ENCODE measurements at regions not wholly inside any gene's neighbourhood (a gene's known extent, or its start where the extent isn't known, plus 50 kb on each side); places are given as distances from the start of the nearest gene placed in this dataset.
A peak's percentile ranks its signal among the peaks of the same experiment; 100 is the strongest.

DNA sequence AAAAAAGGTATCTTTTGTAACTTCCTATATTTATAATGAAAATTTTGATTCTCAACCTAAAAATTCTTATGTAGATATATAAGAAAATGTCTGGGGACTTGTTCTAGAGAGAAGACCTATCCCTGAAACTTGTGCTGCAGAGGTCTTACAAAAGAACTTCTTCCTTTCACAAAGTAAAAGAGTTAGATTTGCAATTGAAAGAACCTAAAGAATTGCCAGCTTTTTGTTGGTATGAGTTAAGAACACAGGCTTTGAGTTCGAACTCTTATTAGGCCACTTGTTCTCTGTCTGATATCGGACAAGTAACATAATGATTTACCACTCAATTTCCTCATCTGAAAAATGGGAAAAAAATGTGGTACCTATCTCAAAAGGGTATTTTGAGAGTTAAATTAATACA, 162.0 kb upstream of the LAMA2 start:
- Histone ChIP-seq H3K4me2 (ENCODE audit: low read length) (no peak overlapping the region), H3K79me2 (ENCODE audit: low read length) (no peaks in the 10 kb centered on the region), H3K27me3 (ENCODE audit: low read length) (no peaks in the 10 kb centered on the region), H3K27ac (ENCODE audit: low read length) (no peak overlapping the region), H2AFZ (ENCODE audit: low read length) (no peak overlapping the region), H3K4me1 (ENCODE audit: insufficient read depth, low read length) (peaks cover 26% of the 10 kb centered on the region), H4K20me1 (ENCODE audit: low read length) (no peaks in the 10 kb centered on the region), H3K36me3 (ENCODE audit: low read depth, low read length) (no peaks in the 10 kb centered on the region), H3K9me2 (replicated peaks; ENCODE audit: low read length) (no peaks in the 10 kb centered on the region), H3F3A (ENCODE audit: low read length, unreplicated experiment) (no peaks in the 10 kb centered on the region), H3K9ac (ENCODE audit: low read length) (no peak overlapping the region), H3K4me3 (ENCODE audit: low read length) (no peak overlapping the region), H3K9me3 (ENCODE audit: low read length) (no peaks in the 10 kb centered on the region)
- ATAC-seq = no peak
- no peak for DNase-seq
- no peak for TF ChIP-seq EZH2phosphoT487 (IDR thresholded peaks at IDR 0.05; ENCODE audit: borderline replicate concordance, low read length)
- TF ChIP-seq EZH2 (IDR thresholded peaks at IDR 0.05; ENCODE audit: low read length, unreplicated experiment) = no peak
- TF ChIP-seq, protein P1, sequence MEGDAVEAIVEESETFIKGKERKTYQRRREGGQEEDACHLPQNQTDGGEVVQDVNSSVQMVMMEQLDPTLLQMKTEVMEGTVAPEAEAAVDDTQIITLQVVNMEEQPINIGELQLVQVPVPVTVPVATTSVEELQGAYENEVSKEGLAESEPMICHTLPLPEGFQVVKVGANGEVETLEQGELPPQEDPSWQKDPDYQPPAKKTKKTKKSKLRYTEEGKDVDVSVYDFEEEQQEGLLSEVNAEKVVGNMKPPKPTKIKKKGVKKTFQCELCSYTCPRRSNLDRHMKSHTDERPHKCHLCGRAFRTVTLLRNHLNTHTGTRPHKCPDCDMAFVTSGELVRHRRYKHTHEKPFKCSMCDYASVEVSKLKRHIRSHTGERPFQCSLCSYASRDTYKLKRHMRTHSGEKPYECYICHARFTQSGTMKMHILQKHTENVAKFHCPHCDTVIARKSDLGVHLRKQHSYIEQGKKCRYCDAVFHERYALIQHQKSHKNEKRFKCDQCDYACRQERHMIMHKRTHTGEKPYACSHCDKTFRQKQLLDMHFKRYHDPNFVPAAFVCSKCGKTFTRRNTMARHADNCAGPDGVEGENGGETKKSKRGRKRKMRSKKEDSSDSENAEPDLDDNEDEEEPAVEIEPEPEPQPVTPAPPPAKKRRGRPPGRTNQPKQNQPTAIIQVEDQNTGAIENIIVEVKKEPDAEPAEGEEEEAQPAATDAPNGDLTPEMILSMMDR (conservative IDR thresholded peaks at IDR 0.05; ENCODE audit: low read depth, low read length) = no peak
- ChIA-PET POLR2A (ENCODE audit: unreplicated experiment) (interaction anchor here (0.6 kb wide), 1 partner anchor 150 kb away, joined by 3 read pairs; no protein-coding TSS in a partner anchor), CTCF (no interaction called here)
- BruUV-seq (replicated peaks) = no TSS peak
- intact Hi-C loops (cut with micrococcal nuclease) = loop anchor here (5.0 kb wide), 1 partner anchor 64 kb away; no protein-coding TSS in a partner anchor

DNA sequence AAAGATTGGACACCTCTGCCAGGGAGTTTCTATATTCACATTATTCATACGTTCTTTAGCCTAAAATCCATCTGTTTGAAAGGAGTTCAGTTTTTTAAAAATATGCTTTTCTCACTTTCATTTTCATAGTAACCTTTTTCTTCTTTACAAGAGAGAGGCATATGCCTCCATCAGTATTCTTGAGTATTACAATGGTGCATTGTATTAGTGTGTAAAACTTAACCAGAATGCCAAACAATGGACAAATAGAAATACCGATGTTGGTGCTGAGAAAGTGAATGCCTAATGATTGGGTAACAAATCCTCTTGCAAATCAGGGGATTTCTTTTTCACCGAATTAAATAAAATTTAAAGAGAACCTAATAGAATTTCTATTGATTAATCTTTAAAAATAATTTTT, 163.2 kb upstream of the LAMA2 start:
- peaks cover 19% of the 10 kb centered on the region for H3K4me1 ChIP-seq (ENCODE audit: insufficient read depth, low read length)
- no peaks in the 10 kb centered on the region for H4K20me1 ChIP-seq (ENCODE audit: low read length)
- intact Hi-C loops (cut with micrococcal nuclease) = loop anchor here (5.0 kb wide), 1 partner anchor 62 kb away; no protein-coding TSS in a partner anchor
- no peak overlapping the region for H3K27ac ChIP-seq (ENCODE audit: low read length)
- H3K4me3 ChIP-seq (ENCODE audit: low read length) = no peak overlapping the region
- H2AFZ ChIP-seq (ENCODE audit: low read length) = no peak overlapping the region
- ChIA-PET POLR2A (ENCODE audit: unreplicated experiment) (no interaction called here), CTCF (no interaction called here)
- no peak for ATAC-seq
- H3F3A ChIP-seq (ENCODE audit: low read length, unreplicated experiment) = no peaks in the 10 kb centered on the region
- no peak overlapping the region for H3K9ac ChIP-seq (ENCODE audit: low read length)
- no peaks in the 10 kb centered on the region for H3K9me3 ChIP-seq (ENCODE audit: low read length)
- TF ChIP-seq EZH2phosphoT487 (IDR thresholded peaks at IDR 0.05; ENCODE audit: borderline replicate concordance, low read length) (no peak), EZH2 (IDR thresholded peaks at IDR 0.05; ENCODE audit: low read length, unreplicated experiment) (no peak)
- TF ChIP-seq, protein P1 (conservative IDR thresholded peaks at IDR 0.05; ENCODE audit: low read depth, low read length) = no peak
- H3K9me2 ChIP-seq (replicated peaks; ENCODE audit: low read length) = no peaks in the 10 kb centered on the region
- no peaks in the 10 kb centered on the region for H3K27me3 ChIP-seq (ENCODE audit: low read length)
- no peaks in the 10 kb centered on the region for H3K36me3 ChIP-seq (ENCODE audit: low read depth, low read length)
- no peak for DNase-seq
- H3K79me2 ChIP-seq (ENCODE audit: low read length) = no peaks in the 10 kb centered on the region
- no peak overlapping the region for H3K4me2 ChIP-seq (ENCODE audit: low read length)
- no TSS peak for BruUV-seq (replicated peaks)

DNA sequence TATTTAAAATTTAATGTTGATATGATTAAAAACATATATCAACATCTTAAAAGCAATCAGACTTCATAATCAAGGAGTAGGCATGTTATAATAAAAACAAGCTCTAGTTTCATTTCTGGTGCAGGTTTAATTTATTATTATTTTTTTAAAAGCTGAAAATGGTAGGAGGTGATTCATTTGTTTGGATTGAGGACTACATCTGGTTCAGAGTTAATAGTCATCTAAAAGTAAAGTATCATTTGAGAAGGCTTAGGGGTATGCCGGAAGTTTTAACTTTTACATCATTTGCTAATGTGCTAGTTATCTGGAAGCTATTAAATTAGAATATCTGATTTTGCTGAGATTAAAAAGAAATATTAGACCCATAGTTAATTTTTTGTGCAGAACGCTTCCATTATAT, 169.5 kb upstream of the LAMA2 start:
- H4K20me1 ChIP-seq (ENCODE audit: low read length) = no peaks in the 10 kb centered on the region
- H3K9ac ChIP-seq (ENCODE audit: low read length) = no peak overlapping the region
- H3K36me3 ChIP-seq (ENCODE audit: low read depth, low read length) = no peaks in the 10 kb centered on the region
- H3K9me2 ChIP-seq (replicated peaks; ENCODE audit: low read length) = no peaks in the 10 kb centered on the region
- intact Hi-C loops (cut with micrococcal nuclease) = no loop called here
- H3K79me2 ChIP-seq (ENCODE audit: low read length) = no peaks in the 10 kb centered on the region
- H3K4me1 ChIP-seq (ENCODE audit: insufficient read depth, low read length) = peaks cover 9% of the 10 kb centered on the region
- no TSS peak for BruUV-seq (replicated peaks)
- H3K4me2 ChIP-seq (ENCODE audit: low read length) = peak overlapping the region; percentile 49
- no peak overlapping the region for H3K27ac ChIP-seq (ENCODE audit: low read length)
- ChIA-PET CTCF (no interaction called here), POLR2A (ENCODE audit: unreplicated experiment) (interaction anchor here (0.5 kb wide), 1 partner anchor 193 kb away, joined by 3 read pairs; the partner anchor contains the start of gene PTPRK)
- ATAC-seq (peak; percentile 72), DNase-seq (peak; percentile 40)
- TF ChIP-seq, protein P1 (conservative IDR thresholded peaks at IDR 0.05; ENCODE audit: low read depth, low read length) = no peak
- no peak for TF ChIP-seq EZH2phosphoT487 (IDR thresholded peaks at IDR 0.05; ENCODE audit: borderline replicate concordance, low read length)
- TF ChIP-seq EZH2 (IDR thresholded peaks at IDR 0.05; ENCODE audit: low read length, unreplicated experiment) = no peak
- no peaks in the 10 kb centered on the region for H3F3A ChIP-seq (ENCODE audit: low read length, unreplicated experiment)
- no peak overlapping the region for H2AFZ ChIP-seq (ENCODE audit: low read length)
- no peak overlapping the region for H3K4me3 ChIP-seq (ENCODE audit: low read length)
- no peaks in the 10 kb centered on the region for H3K27me3 ChIP-seq (ENCODE audit: low read length)
- H3K9me3 ChIP-seq (ENCODE audit: low read length) = no peaks in the 10 kb centered on the region
